Stimulated activated CD8-positive, alpha-beta memory T cell treated with anti-CD3 and anti-CD28 coated beads, Interleukin-12 subunit alpha, Interleukin-12 subunit beta, amount 100 ng/mL, for 24 hours (primary cell): ENCODE measurements at regions not wholly inside any gene's neighbourhood (a gene's known extent, or its start where the extent isn't known, plus 50 kb on each side); places are given as distances from the start of the nearest gene placed in this dataset.

Experiments
- DNase-seq: peaks from one replicate; pipeline ENCODE4 v3.0.0-alpha.2; 2020; ENCODE audit errors: extremely low read depth

DNA sequence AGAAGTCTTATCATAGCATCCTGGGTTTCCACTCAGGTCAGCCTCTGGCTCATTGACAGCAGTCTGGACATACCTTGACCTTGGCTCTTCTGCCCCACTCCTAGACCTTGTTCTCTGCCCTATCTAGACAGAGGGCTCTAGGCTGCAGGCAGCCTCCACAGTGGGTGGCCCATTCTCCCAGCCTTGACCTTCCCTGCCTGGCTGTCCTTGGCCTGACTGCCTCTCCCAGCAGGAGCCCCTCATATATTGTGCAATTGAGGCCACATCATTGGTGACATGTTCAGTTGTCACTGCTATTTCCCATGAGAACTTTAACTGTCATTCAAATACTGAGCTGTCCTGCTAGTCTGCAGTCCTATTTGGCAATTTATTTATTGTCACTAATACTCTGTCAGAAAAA, 503.4 kb downstream of the PLXNA4 start:
- no peak for DNase-seq

- no peak for DNase-seq
Observed at GRCh38 chr7:132072165-132072564, 504.1 kb downstream of the PLXNA4 start.

- no peak for DNase-seq
Observed at GRCh38 chr7:132069306-132069705, 507.0 kb downstream of the PLXNA4 start.

DNA sequence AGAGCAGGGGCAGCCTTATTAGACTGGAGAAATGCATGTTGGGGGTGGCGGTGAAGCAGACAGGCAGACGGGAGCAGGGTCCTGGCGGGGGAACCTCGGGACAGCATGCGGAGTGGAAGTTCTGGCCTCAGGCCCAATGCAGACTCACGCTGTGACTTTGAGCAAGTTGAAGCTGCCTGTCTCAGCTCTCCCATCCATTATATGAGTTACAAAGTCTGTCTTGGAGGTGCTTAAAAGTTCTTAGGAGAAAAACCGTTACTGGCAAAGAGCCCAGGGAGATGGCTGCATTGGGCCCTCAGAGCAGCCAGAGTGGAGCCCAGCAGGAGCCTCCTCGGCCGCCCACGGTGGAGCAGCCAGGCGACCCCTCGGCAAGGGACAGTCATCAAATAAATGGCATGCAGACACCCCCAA, 509.5 kb downstream of the PLXNA4 start:
- DNase-seq: no peak

GRCh38 chr7:132065989-132066603, 509.7 kb upstream of the PODXL start:
- no peak for DNase-seq

DNA sequence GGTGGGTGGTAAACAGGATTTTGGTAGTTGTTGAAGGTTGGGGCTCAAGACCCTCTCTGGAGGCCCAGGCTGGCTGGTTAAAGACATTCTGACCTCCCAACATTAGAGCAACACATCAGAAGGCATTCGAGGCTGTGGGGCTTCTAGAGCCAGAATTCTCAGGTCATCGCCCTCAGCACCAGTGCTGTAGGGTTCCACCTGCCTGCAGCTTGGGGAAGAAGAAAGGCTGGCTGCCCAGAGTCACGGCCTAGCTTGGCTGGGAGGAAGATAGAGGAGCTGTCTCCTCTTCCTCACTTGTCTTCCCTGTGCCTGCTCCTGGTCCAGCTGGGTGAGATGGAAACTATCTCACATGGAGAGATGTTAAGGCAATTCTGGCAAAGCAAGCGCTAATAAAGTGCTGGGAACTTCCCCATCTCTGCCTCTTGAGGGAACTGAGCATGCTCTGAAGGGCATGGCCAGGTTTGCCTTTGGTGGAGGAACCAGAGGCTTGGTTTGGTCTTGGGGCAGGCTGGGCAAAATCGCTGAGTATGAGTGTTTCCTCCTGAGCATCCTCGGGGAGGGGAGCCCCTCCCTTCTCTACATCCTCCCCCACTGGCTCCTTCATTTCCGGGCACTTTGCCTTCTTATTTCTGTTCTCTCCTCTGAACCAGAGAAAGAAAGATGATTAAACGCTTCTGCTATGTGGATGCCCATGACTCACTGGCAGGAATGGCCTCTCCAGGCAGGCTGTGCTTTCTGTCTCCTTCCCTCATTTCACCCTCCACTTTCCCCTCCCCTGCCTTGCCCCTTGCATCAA, 509.0 kb upstream of the PODXL start:
- DNase-seq: no peak

- DNase-seq: no peak
Observed at GRCh38 chr7:132063800-132064199, 507.4 kb upstream of the PODXL start.

- DNase-seq: no peak
Observed at GRCh38 chr7:132061937-132062336, 505.5 kb upstream of the PODXL start.

GRCh38 chr7:132059141-132059540, 502.7 kb upstream of the PODXL start:
- no peak for DNase-seq

DNA sequence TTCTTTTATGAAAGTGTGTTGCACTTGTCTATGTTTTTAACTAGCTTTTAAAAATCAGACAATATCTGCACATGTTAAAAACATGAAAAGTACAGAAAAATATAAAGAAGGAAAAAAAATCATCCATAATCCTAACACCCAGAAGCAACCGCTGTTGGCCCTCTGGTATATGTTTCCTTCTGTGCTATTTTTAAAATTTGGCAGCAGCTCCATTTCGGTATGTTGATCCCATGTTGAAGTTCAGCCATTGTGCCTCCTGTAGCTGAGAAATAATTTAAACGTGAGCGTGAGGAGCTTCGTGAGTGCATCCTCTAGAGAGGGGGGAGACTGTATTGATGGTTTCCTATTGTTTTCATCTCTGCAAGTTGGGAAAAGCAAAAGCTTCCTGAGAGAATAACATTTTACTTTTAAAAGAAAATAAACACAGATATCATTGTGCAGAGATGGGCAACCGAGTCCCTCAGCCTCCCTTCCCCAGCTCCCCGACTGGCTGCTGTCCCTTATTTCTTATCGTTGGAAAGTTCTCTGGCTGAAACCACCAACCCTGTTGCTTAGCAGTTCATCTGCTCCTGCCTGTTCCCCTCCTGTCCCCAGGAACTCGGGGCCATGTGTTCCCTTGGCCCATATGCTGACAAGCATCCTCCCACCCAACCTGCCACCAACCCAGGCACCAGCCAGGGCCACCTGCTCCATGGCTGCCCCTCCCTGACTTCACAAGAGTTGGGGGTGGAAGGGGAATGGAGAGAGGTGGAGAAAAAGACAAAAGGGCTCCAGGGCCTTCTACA, 499.1 kb upstream of the PODXL start:
- DNase-seq: no peak

GRCh38 chr7:132053871-132054270, 497.4 kb upstream of the PODXL start:
- DNase-seq: no peak

- no peak for DNase-seq
Observed at GRCh38 chr7:132051311-132051710, 494.9 kb upstream of the PODXL start.

GRCh38 chr7:132049462-132050304, 493.3 kb upstream of the PODXL start:
- no peak for DNase-seq

DNA sequence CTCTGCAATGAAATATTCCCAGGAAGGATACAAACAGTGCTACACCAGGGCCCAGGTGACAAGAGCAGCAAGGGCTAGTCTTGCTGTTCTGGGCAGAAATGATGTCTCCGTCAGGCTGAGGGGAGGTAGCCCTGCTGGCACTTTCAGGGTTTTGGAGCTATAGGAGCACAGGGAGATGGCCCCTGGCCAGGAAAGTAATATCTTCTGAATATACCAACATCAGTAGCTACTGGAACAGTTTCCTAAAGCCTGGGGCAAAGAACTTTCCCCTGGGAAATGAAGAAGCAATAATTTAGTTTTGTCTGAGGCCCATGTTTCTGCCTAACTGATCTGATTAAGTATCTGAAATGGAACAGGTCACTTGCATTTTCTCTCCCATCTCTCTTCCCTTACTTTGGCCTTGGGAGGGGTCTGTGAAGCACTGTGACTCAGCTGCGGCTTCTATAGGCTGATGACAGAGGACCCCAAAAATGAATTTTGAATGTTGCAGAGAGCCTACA, 489.1 kb upstream of the PODXL start:
- DNase-seq: no peak

DNA sequence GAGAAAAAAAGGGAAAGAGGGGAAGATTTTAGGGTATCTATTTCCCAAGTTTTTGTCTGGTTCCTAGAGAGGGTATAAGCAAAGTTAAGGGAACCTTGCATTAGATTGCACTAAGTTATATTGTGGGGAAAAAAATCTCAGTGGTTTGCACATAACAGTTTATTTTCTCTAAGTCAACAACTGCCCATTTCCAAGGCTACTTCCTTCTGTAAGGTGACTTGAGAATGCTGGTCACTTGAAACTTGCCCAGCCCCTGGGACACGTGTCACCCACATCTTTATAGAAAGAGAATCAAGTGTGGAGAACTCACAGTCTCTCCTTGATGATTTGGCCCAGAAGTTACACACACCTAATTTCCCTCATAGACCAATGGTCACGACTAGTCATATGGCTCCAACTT, 488.6 kb upstream of the PODXL start:
- no peak for DNase-seq

- no peak for DNase-seq
Observed at GRCh38 chr7:132044247-132044646, 487.8 kb upstream of the PODXL start.

DNA sequence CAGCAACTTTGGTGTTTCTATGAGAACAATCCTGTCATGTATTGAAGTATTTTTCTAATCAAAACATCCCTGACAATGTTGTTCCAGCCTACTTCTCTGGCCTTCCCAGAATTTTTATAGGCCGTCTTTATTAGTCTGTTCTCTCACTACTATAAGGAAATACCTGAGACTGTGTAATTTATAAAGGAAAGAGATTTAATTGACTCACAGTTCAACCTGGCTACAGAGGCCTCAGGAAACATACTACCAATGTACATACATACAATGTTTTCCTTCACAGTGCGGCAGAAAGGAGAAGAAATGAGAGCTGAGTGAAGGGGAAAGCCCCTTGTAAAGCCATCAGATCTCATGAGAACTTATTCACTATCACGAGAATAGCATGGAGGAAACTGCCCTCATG, 484.7 kb upstream of the PODXL start:
- DNase-seq: no peak

- no peak for DNase-seq
Observed at GRCh38 chr7:132035517-132036362, 479.3 kb upstream of the PODXL start.

GRCh38 chr7:132034748-132035416, 478.5 kb upstream of the PODXL start:
- no peak for DNase-seq

DNA sequence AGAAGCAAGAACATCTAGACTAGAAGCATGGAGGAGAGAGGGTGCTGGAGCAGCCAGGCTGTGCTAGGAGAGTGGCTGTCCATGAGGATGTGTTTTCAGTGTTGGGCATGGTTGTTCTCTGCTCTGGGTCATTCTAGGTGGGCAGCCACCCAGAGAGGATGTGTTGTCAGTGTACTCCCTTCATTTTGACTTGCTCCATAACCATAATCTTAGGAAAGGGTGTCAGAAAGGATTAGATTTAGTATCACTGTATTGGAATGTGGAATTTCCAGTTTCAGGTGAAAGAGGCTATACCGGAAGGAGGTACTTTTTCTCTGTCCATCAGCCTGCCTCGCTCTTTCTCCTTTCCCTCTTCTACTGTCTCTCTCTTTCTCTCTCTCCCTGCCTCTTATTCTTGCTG, 474.5 kb upstream of the PODXL start:
- no peak for DNase-seq
